A673 (cell line): ENCODE measurements at regions not wholly inside any gene's neighbourhood (a gene's known extent, or its start where the extent isn't known, plus 50 kb on each side); places are given as distances from the start of the nearest gene placed in this dataset.

Source experiments
- CTCF ChIP-seq: fragments of 300-800, 200-600 bp; sonication (generic); conservative IDR thresholded peaks from 2 replicates; pipeline ENCODE4 v1.5.1; 2017; ENCODE audit warnings: low read depth, mild to moderate bottlenecking, antibody characterized with exemption, low read length, moderate library complexity, mixed read lengths
- EZH2 ChIP-seq: fragments of 200-600 bp; sonication (generic); IDR thresholded peaks from 2 replicates; pipeline ENCODE4 v1.6.1; 2017; ENCODE audit warnings: borderline replicate concordance, low read depth, mild to moderate bottlenecking, mixed read lengths, antibody characterized with exemption, low read length; ENCODE audit not compliant: poor library complexity, severe bottlenecking

- TF ChIP-seq CTCF, result no peak
- no peak for TF ChIP-seq EZH2
These were observed 561.5 kb upstream of the POT1 start for GRCh38 chr7:125491137-125491536.
